Trophoblast cell (in vitro differentiated cells and primary cell): ENCODE measurements at regions not wholly inside any gene's neighbourhood (a gene's known extent, or its start where the extent isn't known, plus 50 kb on each side); places are given as distances from the start of the nearest gene placed in this dataset.

Experiments
- DNase-seq, 2 donors: peaks; one replicate each; pipeline ENCODE4 v3.0.0-alpha.2; 2016
- H2AFZ ChIP-seq: 2 replicates; pipeline ENCODE4 v1.6.1; 2013; ENCODE audit warnings: low read length, moderate library complexity, mild to moderate bottlenecking; ENCODE audit not compliant: insufficient read depth, poor library complexity
- H2AK5ac ChIP-seq: 2 replicates; pipeline ENCODE4 v1.6.1; 2013; ENCODE audit warnings: mild to moderate bottlenecking, low read length
- H2BK120ac ChIP-seq: 2 replicates; pipeline ENCODE4 v1.6.1; 2013; ENCODE audit warnings: low read length, mild to moderate bottlenecking, moderate library complexity; ENCODE audit not compliant: insufficient read depth, poor library complexity
- H2BK12ac ChIP-seq: 2 replicates; pipeline ENCODE4 v1.6.1; 2013; ENCODE audit warnings: mild to moderate bottlenecking, low read length, moderate library complexity
- H2BK5ac ChIP-seq: 2 replicates; pipeline ENCODE4 v1.6.1; 2013; ENCODE audit warnings: low read length, low read depth, moderate library complexity, mild to moderate bottlenecking; ENCODE audit not compliant: poor library complexity
- H3K14ac ChIP-seq: 2 replicates; pipeline ENCODE4 v1.6.1; 2013; ENCODE audit warnings: mild to moderate bottlenecking, low read length
- H3K18ac ChIP-seq: 2 replicates; pipeline ENCODE4 v1.6.1; 2013; ENCODE audit warnings: mild to moderate bottlenecking, low read length
- H3K23ac ChIP-seq: 2 replicates; pipeline ENCODE4 v1.6.1; 2013; ENCODE audit warnings: low read length
- H3K27ac ChIP-seq: 2 replicates; pipeline ENCODE4 v1.5.1; 2013; ENCODE audit warnings: low read depth, mild to moderate bottlenecking, inconsistent platforms, low read length, moderate library complexity
- H3K27me3 ChIP-seq: 2 replicates; pipeline ENCODE4 v1.6.1; 2013; ENCODE audit warnings: inconsistent platforms, mild to moderate bottlenecking, low read length, moderate library complexity; ENCODE audit not compliant: insufficient read depth
- H3K36me3 ChIP-seq, 2 experiments: 1 replicate in 1 of 2; 2 replicates in 1 of 2; pipeline ENCODE4 v1.6.1; 2013; ENCODE audit warnings: low read length in 2 of 2, mild to moderate bottlenecking in 2 of 2, moderate library complexity in 1 of 2; ENCODE audit not compliant: insufficient read depth in 2 of 2, control insufficient read depth in 1 of 2
- H3K4ac ChIP-seq: 2 replicates; pipeline ENCODE4 v1.6.1; 2013; ENCODE audit warnings: low read depth, mild to moderate bottlenecking, low read length, moderate library complexity
- H3K4me1 ChIP-seq, 2 experiments: 1 replicate in 1 of 2; 2 replicates in 1 of 2; pipeline ENCODE4 v1.6.1; 2013; ENCODE audit warnings: low read length in 2 of 2, mild to moderate bottlenecking in 2 of 2, moderate library complexity in 1 of 2; ENCODE audit not compliant: insufficient read depth in 2 of 2, control insufficient read depth in 1 of 2
- H3K4me2 ChIP-seq: 2 replicates; pipeline ENCODE4 v1.6.1; 2013; ENCODE audit warnings: inconsistent platforms, mild to moderate bottlenecking, low read length, moderate library complexity
- H3K4me3 ChIP-seq: 2 replicates; pipeline ENCODE4 v1.5.1; 2013; ENCODE audit warnings: mild to moderate bottlenecking, low read depth, low read length, inconsistent platforms
- H3K79me1 ChIP-seq: one replicate; pipeline ENCODE4 v1.6.1; 2013; ENCODE audit warnings: low read length
- H3K79me2 ChIP-seq: 2 replicates; pipeline ENCODE4 v1.6.1; 2013; ENCODE audit warnings: low read length, mild to moderate bottlenecking; ENCODE audit not compliant: control insufficient read depth, insufficient read depth, poor library complexity
- H3K9ac ChIP-seq: 2 replicates; pipeline ENCODE4 v1.6.1; 2013; ENCODE audit warnings: mild to moderate bottlenecking, low read length
- H3K9me3 ChIP-seq: 2 replicates; pipeline ENCODE4 v1.6.1; 2013; ENCODE audit warnings: low read depth, mild to moderate bottlenecking, control low read depth, inconsistent platforms, low read length; ENCODE audit not compliant: insufficient read depth
- H4K12ac ChIP-seq: 2 replicates; pipeline ENCODE4 v1.6.1; 2013; ENCODE audit warnings: low read depth, mild to moderate bottlenecking, low read length, moderate library complexity
- H4K8ac ChIP-seq: 2 replicates; pipeline ENCODE4 v1.6.1; 2013; ENCODE audit warnings: low read depth, mild to moderate bottlenecking, low read length, moderate library complexity
- H4K91ac ChIP-seq: one replicate; pipeline ENCODE4 v1.6.1; 2013; ENCODE audit warnings: low read depth, mild to moderate bottlenecking, low read length, moderate library complexity
- WGBS: extraction: QIAGEN DNeasy Blood & Tissue Kit; methylation state at CpG from one replicate; pipeline ENCODE4 v1.1.7; 2013; ENCODE audit warnings: missing lambda C conversion rate; ENCODE audit not compliant: insufficient read length, insufficient coverage; ENCODE audit errors: extremely low coverage; 5-methylcytosine and 5-hydroxymethylcytosine counted together

DNA sequence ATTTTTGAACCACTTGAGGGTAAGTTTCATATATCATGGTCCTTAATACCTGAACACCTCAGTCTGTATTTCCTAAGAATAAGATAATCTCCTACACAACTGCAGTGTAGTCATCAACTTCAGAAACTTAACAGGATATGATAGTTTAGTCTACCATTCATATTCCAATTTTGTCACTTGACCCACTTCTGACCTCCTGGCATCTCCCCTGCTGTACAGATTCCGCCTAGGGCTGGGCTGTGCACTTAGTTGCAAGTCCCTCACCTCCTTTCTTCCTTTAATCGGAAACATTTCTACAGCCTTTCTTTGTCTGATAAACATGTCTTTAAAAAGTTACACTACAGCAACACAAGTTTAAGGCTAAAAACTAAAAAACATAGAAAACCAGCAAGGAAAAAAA is 218.4 kb upstream of the SLCO3A1 start:
- Histone ChIP-seq H2AK5ac (no peak overlapping the region), H3K14ac (no peak overlapping the region), H4K91ac (no peak overlapping the region), H3K36me3 (no peaks in the 10 kb centered on the region), H3K27ac (no peak overlapping the region), H2BK120ac (no peak overlapping the region), H3K79me2 (no peaks in the 10 kb centered on the region), H3K4me1 (no peaks in the 10 kb centered on the region), H4K8ac (no peak overlapping the region), H2BK12ac (no peak overlapping the region), H3K23ac (no peak overlapping the region), H4K12ac (no peak overlapping the region), H2AFZ (no peak overlapping the region), H3K4me2 (no peak overlapping the region), H3K9me3 (peaks cover 2% of the 10 kb centered on the region), H3K27me3 (no peaks in the 10 kb centered on the region), H3K18ac (no peak overlapping the region), H3K79me1 (no peaks in the 10 kb centered on the region), H3K9ac (no peak overlapping the region), H3K4me3 (no peak overlapping the region), H2BK5ac (no peak overlapping the region), H3K4ac (no peak overlapping the region)
- no CpG with 5 or more reads among the region's 2 CpGs for WGBS
- DNase-seq, result no peak

DNA sequence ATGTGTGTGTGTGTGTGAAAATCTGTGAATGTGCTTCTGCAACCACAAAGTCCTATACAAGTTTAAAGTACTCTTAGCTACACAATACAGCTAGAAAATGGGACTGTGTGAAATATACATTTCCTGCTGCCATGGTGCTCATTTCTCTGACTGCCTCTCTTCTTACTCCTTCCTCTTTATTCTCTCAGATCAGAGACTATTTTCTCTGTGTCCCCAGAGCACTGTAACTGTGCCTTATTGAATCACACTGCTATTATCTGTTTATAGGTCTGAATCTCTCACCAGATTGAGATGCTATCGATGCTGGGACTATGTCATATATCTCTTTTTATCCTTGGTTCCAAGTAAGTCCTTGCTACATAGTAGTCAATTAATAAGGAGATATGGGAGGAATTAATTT is 217.9 kb upstream of the SLCO3A1 start:
- no peaks in the 10 kb centered on the region for H3K79me1 ChIP-seq
- no peak overlapping the region for H4K8ac ChIP-seq
- H3K79me2 ChIP-seq, result no peaks in the 10 kb centered on the region
- no peak overlapping the region for H3K23ac ChIP-seq
- H2BK5ac ChIP-seq, result no peak overlapping the region
- H3K27ac ChIP-seq, result no peak overlapping the region
- H2BK12ac ChIP-seq, result no peak overlapping the region
- H3K9ac ChIP-seq, result no peak overlapping the region
- no peak for DNase-seq
- H2AFZ ChIP-seq, result no peak overlapping the region
- H3K9me3 ChIP-seq, result peaks cover 2% of the 10 kb centered on the region
- no peak overlapping the region for H2AK5ac ChIP-seq
- H3K36me3 ChIP-seq, result no peaks in the 10 kb centered on the region
- H3K4me1 ChIP-seq, result no peaks in the 10 kb centered on the region
- no peak overlapping the region for H3K4me2 ChIP-seq
- H3K27me3 ChIP-seq, result no peaks in the 10 kb centered on the region
- no CpG with 5 or more reads among the region's 1 CpG for WGBS
- no peak overlapping the region for H3K18ac ChIP-seq
- no peak overlapping the region for H4K91ac ChIP-seq
- no peak overlapping the region for H3K4me3 ChIP-seq
- H3K4ac ChIP-seq, result no peak overlapping the region
- H3K14ac ChIP-seq, result no peak overlapping the region
- H4K12ac ChIP-seq, result no peak overlapping the region
- H2BK120ac ChIP-seq, result no peak overlapping the region

DNA sequence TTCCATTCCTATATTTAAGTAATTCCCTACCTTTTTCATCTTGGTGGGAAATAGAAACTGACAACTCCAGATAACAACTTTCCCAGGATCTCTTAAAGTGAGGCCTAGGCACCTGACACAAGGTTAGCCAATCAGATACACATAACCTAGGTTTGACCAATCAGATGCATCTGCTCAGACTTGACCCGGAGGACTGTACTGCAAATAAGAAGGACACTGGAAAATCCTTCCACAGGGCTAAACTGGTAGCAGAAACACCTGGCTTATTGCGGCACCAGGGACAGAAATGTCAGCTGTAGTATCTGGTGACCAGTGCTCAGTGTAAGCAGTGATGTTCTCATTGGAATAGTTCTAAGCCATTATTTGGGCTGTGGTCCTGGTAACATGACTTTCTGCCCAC is 204.5 kb upstream of the SLCO3A1 start:
- no peaks in the 10 kb centered on the region for H3K9me3 ChIP-seq
- no peak overlapping the region for H2AK5ac ChIP-seq
- no peak for DNase-seq
- no peak overlapping the region for H3K4me3 ChIP-seq
- H2AFZ ChIP-seq, result no peak overlapping the region
- H2BK120ac ChIP-seq, result no peak overlapping the region
- no peaks in the 10 kb centered on the region for H3K79me1 ChIP-seq
- H3K4me1 ChIP-seq, result no peaks in the 10 kb centered on the region
- H2BK12ac ChIP-seq, result no peak overlapping the region
- no peak overlapping the region for H3K18ac ChIP-seq
- H3K27ac ChIP-seq, result no peak overlapping the region
- H4K91ac ChIP-seq, result no peak overlapping the region
- no peak overlapping the region for H2BK5ac ChIP-seq
- H4K12ac ChIP-seq, result no peak overlapping the region
- H3K4me2 ChIP-seq, result no peak overlapping the region
- no peak overlapping the region for H3K23ac ChIP-seq
- no peak overlapping the region for H3K14ac ChIP-seq
- no CpG with 5 or more reads among the region's 2 CpGs for WGBS
- no peaks in the 10 kb centered on the region for H3K79me2 ChIP-seq
- no peaks in the 10 kb centered on the region for H3K36me3 ChIP-seq
- no peak overlapping the region for H4K8ac ChIP-seq
- no peak overlapping the region for H3K9ac ChIP-seq
- H3K27me3 ChIP-seq, result no peaks in the 10 kb centered on the region
- H3K4ac ChIP-seq, result no peak overlapping the region

DNA sequence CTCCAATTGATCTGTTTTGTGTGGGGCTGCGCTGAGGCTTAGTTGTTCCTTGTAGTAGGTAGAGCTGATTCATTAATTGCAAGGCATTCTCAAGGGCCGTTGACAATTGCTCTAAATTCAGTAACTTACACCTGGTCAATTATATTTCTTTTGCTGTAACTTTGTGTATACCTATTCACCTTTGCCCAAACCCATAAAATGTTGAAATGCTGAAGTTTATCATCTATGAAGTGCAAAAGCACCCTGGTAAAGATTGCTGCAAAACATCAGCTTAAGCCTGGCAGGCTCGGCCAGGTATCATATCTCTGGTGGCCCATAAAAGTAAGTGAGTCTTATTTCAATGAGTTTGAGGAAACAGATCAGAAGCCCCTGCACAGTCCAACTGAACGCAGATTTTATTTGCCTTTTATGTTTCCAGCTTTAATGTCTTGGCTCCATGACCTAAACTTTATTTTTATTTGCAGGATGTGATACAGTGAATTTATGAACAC is 203.6 kb upstream of the SLCO3A1 start:
- H2BK12ac ChIP-seq, result no peak overlapping the region
- H3K79me2 ChIP-seq, result no peaks in the 10 kb centered on the region
- H2BK120ac ChIP-seq, result no peak overlapping the region
- no peak overlapping the region for H3K27ac ChIP-seq
- H3K27me3 ChIP-seq, result no peaks in the 10 kb centered on the region
- no CpG with 5 or more reads among the region's 4 CpGs for WGBS
- no peaks in the 10 kb centered on the region for H3K36me3 ChIP-seq
- no peak overlapping the region for H2BK5ac ChIP-seq
- no peaks in the 10 kb centered on the region for H3K4me1 ChIP-seq
- H3K79me1 ChIP-seq, result no peaks in the 10 kb centered on the region
- H4K8ac ChIP-seq, result no peak overlapping the region
- H3K4me3 ChIP-seq, result no peak overlapping the region
- H3K4ac ChIP-seq, result no peak overlapping the region
- H2AK5ac ChIP-seq, result no peak overlapping the region
- H3K14ac ChIP-seq, result no peak overlapping the region
- no peak overlapping the region for H4K12ac ChIP-seq
- DNase-seq, result no peak
- no peak overlapping the region for H3K23ac ChIP-seq
- H2AFZ ChIP-seq, result no peak overlapping the region
- H4K91ac ChIP-seq, result no peak overlapping the region
- no peak overlapping the region for H3K9ac ChIP-seq
- no peak overlapping the region for H3K4me2 ChIP-seq
- no peaks in the 10 kb centered on the region for H3K9me3 ChIP-seq
- no peak overlapping the region for H3K18ac ChIP-seq
